ENCODE measurements at regions not wholly inside any gene's neighbourhood (a gene's known extent, or its start where the extent isn't known, plus 50 kb on each side); places are given as distances from the start of the nearest gene placed in this dataset.

DNA sequence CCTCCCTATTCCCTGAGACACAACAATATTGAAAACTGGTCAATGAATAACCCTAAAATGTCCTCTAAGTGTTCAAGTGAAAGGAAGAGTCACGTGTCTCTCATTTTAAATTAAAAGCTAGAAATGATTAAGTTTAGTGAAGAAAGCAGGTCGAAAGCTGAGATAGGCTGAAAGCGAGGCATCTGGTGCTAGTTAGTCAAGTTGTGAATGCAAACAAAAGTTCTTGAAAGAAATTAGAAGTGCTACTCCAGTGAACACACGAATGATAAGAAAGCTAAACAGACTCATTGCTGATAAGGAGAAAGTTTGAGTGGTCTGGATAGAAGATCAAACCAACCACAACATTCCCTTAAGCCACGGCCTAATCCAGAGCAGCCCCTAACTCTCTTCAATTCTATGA lies 99.4 kb upstream of the ZNF507 start:
- TF ChIP-seq, protein P1, sequence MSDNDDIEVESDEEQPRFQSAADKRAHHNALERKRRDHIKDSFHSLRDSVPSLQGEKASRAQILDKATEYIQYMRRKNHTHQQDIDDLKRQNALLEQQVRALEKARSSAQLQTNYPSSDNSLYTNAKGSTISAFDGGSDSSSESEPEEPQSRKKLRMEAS (IDR thresholded peaks at IDR 0.05) = no peak
- no peak for TF ChIP-seq TEAD4 (IDR thresholded peaks at IDR 0.05)
- TF ChIP-seq EP300 (IDR thresholded peaks at IDR 0.05; ENCODE audit: borderline replicate concordance) = no peak

Measured in Ishikawa (cell line).